HepG2 (cell line): ENCODE measurements at regions not wholly inside any gene's neighbourhood (a gene's known extent, or its start where the extent isn't known, plus 50 kb on each side); places are given as distances from the start of the nearest gene placed in this dataset.

Experiments used
- ATAC-seq: fragments of 200-7000 bp; cut with Tn5 transposase; 3 replicates; pipeline ENCODE4 v1.9.1; 2020; ENCODE audit warnings: mild to moderate bottlenecking, moderate library complexity
- BruUV-seq: library from RNA; stranded (reverse); fragments of 400-500 nt; replicated peaks from 2 replicates; lab custom pipeline; 2021; lab: Mats Ljungman, UMichigan
- CTCF ChIA-PET: fragments of 300-600 bp; formaldehyde crosslinking; extraction: SDS; loops from one replicate; lab custom pipeline; 2021; ENCODE audit warnings: low total read pairs, inconsistent platforms, low intra/inter-chr PET ratio; lab: Yijun Ruan, JAX
- POLR2A ChIA-PET: fragments of 350-600 bp; sonication (Branson Sonifier 250); formaldehyde crosslinking; loops from one replicate; lab custom pipeline; 2020; ENCODE audit warnings: antibody characterized with exemption, inconsistent platforms; lab: Yijun Ruan, JAX
- DNase-seq: peaks from one replicate; pipeline ENCODE4 v3.0.0-alpha.2; 2015; ENCODE audit warnings: low spot score
- FAIRE-seq: peaks from 3 replicates; lab custom pipeline; 2011; peaks lifted over from hg19 to GRCh38; lab: Jason Lieb, UNC
- H2AFZ ChIP-seq: one replicate; pipeline ENCODE4 v1.6.1; 2011; ENCODE audit warnings: low read length, inconsistent platforms
- H3K27ac ChIP-seq: fragments of 300-600 bp; 3 replicates; pipeline ENCODE4 v1.8.0; 2011; ENCODE audit warnings: mixed run types, mild to moderate bottlenecking, mixed read lengths, low read length, inconsistent platforms; ENCODE audit not compliant: insufficient read depth; ENCODE audit errors: extremely low read length
- H3K27me3 ChIP-seq, 2 experiments: fragments of 200-600 bp in 1 of 2; 2 replicates in 1 of 2; 3 replicates in 1 of 2; pipeline versions ENCODE4 v1.6.0 to v1.8.0; 2011; ENCODE audit warnings: low read length in 2 of 2, mild to moderate bottlenecking in 2 of 2, moderate library complexity in 2 of 2, inconsistent platforms in 1 of 2; ENCODE audit not compliant: insufficient read depth in 2 of 2, control insufficient read depth in 1 of 2
- H3K36me3 ChIP-seq, 2 experiments: fragments of 200-600 bp in 1 of 2; replicated peaks in 1 of 2; 2 replicates in 1 of 2; 3 replicates in 1 of 2; pipeline versions ENCODE4 v1.5.1 to v1.8.0; 2011; ENCODE audit warnings: low read length in 2 of 2, inconsistent platforms in 1 of 2; ENCODE audit not compliant: insufficient read depth in 2 of 2, control insufficient read depth in 1 of 2
- H3K4me1 ChIP-seq: 2 replicates; pipeline ENCODE4 v1.5.1; 2012; ENCODE audit warnings: low read length, inconsistent platforms; ENCODE audit not compliant: insufficient read depth
- H3K4me2 ChIP-seq: 2 replicates; pipeline ENCODE4 v1.6.0; 2011; ENCODE audit warnings: low read depth, low read length, inconsistent platforms
- H3K4me3 ChIP-seq, 3 experiments: fragments of 200-600 bp in 1 of 3; sonication (generic), shearing (Covaris generic) in 1 of 3; replicated peaks in 1 of 3; 2 replicates each; pipeline ENCODE4 v1.5.1; 2011 to 2016; ENCODE audit warnings: low read length in 3 of 3, inconsistent platforms in 2 of 3, low read depth in 2 of 3, mild to moderate bottlenecking in 2 of 3, control low read depth in 1 of 3, mixed read lengths in 1 of 3; ENCODE audit not compliant: insufficient read depth in 1 of 3
- H3K79me2 ChIP-seq: one replicate; pipeline ENCODE4 v1.6.1; 2011; ENCODE audit warnings: low read length, inconsistent platforms; ENCODE audit not compliant: insufficient read depth
- H3K9ac ChIP-seq: 2 replicates; pipeline ENCODE4 v1.6.0; 2011; ENCODE audit warnings: mild to moderate bottlenecking, low read depth, low read length, inconsistent platforms; ENCODE audit not compliant: insufficient read depth
- H3K9me3 ChIP-seq: 2 replicates; pipeline ENCODE4 v1.5.1; 2012; ENCODE audit warnings: mild to moderate bottlenecking, low read length
- H4K20me1 ChIP-seq: 2 replicates; pipeline ENCODE4 v1.6.0; 2011; ENCODE audit warnings: inconsistent platforms, mild to moderate bottlenecking, low read length, moderate library complexity; ENCODE audit not compliant: insufficient read depth
- ARNT2 ChIP-seq: sonication (generic); formaldehyde crosslinking; IDR thresholded peaks from 2 replicates; pipeline ENCODE4 v1.8.0; 2022; ENCODE audit warnings: mild to moderate bottlenecking, low read depth, missing genetic modification reagents, moderate library complexity
- CREB1 ChIP-seq, 2 experiments: fragments of 450-650 bp in 1 of 2; IDR thresholded peaks; 2 replicates each; pipeline ENCODE4 v1.6.1; 2016 to 2017; ENCODE audit warnings: control low read depth in 1 of 2, mild to moderate bottlenecking in 1 of 2, missing compliant biosample characterization in 1 of 2, missing genetic modification characterization in 1 of 2
- MXD4 ChIP-seq: IDR thresholded peaks from 2 replicates; pipeline ENCODE4 v1.6.1; 2016; ENCODE audit warnings: mild to moderate bottlenecking, missing biosample characterization, missing genetic modification reagents
- NCOA5 ChIP-seq: sonication (generic); formaldehyde crosslinking; IDR thresholded peaks from 2 replicates; pipeline ENCODE4 v1.4.0; 2020; ENCODE audit warnings: missing genetic modification reagents
- RBAK ChIP-seq: sonication (generic); formaldehyde crosslinking; IDR thresholded peaks from 2 replicates; pipeline ENCODE4 v1.5.1; 2020; ENCODE audit warnings: mild to moderate bottlenecking, missing genetic modification reagents
- SCMH1 ChIP-seq: sonication (generic); formaldehyde crosslinking; IDR thresholded peaks from 2 replicates; pipeline ENCODE4 v1.9.0; 2021; ENCODE audit warnings: missing genetic modification reagents, mild to moderate bottlenecking, borderline replicate concordance
- WIZ ChIP-seq: sonication (generic); formaldehyde crosslinking; IDR thresholded peaks from 2 replicates; pipeline ENCODE4 v1.5.1; 2020; ENCODE audit warnings: mild to moderate bottlenecking, missing genetic modification reagents
- YEATS4 ChIP-seq: sonication (generic); formaldehyde crosslinking; IDR thresholded peaks from 2 replicates; pipeline ENCODE4 v1.4.0; 2020; ENCODE audit warnings: missing genetic modification reagents, borderline replicate concordance
- ZIK1 ChIP-seq: sonication (generic); formaldehyde crosslinking; IDR thresholded peaks from 2 replicates; pipeline ENCODE4 v1.5.0; 2020; ENCODE audit warnings: mild to moderate bottlenecking, low read depth, missing genetic modification reagents, borderline replicate concordance
- ZNF331 ChIP-seq: sonication (generic); formaldehyde crosslinking; IDR thresholded peaks from 2 replicates; pipeline ENCODE4 v1.4.0; 2020; ENCODE audit warnings: missing genetic modification reagents
- ZNF34 ChIP-seq: sonication (generic); formaldehyde crosslinking; IDR thresholded peaks from 2 replicates; pipeline ENCODE4 v1.4.0; 2020; ENCODE audit warnings: mild to moderate bottlenecking, missing genetic modification reagents, borderline replicate concordance
- ZNF605 ChIP-seq: sonication (generic); formaldehyde crosslinking; IDR thresholded peaks from 2 replicates; pipeline ENCODE4 v1.8.0; 2022; ENCODE audit warnings: mild to moderate bottlenecking, missing genetic modification reagents
- ZNF761 ChIP-seq: sonication (generic); formaldehyde crosslinking; conservative IDR thresholded peaks from 2 replicates; pipeline ENCODE4 v1.4.0; 2020; ENCODE audit warnings: mild to moderate bottlenecking, missing genetic modification reagents
- WGBS: methylation state at CpG from one replicate; pipeline ENCODE4 v1.1.6; 2017; ENCODE audit warnings: low lambda C conversion rate; 5-methylcytosine and 5-hydroxymethylcytosine counted together
- in situ Hi-C: cut with HindIII; loops from 2 replicates; pipeline ENCODE4 v1.10.0; 2017; ENCODE audit warnings: low pct_unique_long_range_greater_than_20kb; ENCODE audit not compliant: extremely low pct_ligation_motif_present
- intact Hi-C: fragments of 100-400 bp; cut with micrococcal nuclease; formaldehyde crosslinking; loops from one replicate; pipeline ENCODE4 v1.10.0; 2022; ENCODE audit not compliant: unreplicated experiment
- TF ChIP-seq, protein P1 (sequence below): sonication (generic); formaldehyde crosslinking; IDR thresholded peaks from 2 replicates; pipeline ENCODE4 v1.4.0; 2020; ENCODE audit warnings: mild to moderate bottlenecking, low read depth, missing genetic modification reagents
- TF ChIP-seq, protein P2 (sequence below): sonication (generic); formaldehyde crosslinking; IDR thresholded peaks from 2 replicates; pipeline ENCODE4 v1.4.0; 2020; ENCODE audit warnings: missing genetic modification reagents
- TF ChIP-seq, protein P3 (sequence below): sonication (generic); formaldehyde crosslinking; IDR thresholded peaks from 2 replicates; pipeline ENCODE4 v1.4.0; 2020; ENCODE audit warnings: missing genetic modification reagents
- TF ChIP-seq, protein P4 (sequence below): sonication (generic); formaldehyde crosslinking; conservative IDR thresholded peaks from 2 replicates; pipeline ENCODE4 v1.8.0; 2022; ENCODE audit warnings: mild to moderate bottlenecking, moderate library complexity, missing genetic modification reagents

DNA sequence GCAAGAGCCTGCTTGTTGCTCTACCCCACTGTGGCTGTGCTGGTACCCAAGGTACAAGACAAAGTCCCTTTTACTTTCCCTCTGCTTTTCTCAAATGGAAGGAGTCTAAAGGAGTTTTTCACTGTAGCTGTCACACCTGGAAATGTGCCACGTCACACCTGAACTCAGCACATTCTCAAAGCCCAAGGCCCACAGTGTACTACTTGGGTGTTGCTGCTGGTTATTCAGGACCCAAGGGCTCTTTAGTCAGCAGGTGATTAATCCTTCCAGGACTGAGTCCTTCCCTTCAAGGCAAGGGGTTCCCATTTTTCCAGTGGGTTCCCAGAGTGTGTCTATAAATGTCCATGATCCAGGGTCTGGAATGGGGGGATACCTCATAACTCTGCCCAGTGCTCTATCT lies 63.2 kb upstream of the STK39 start:
- POLR2A ChIA-PET, result no interaction called here
- H3K4me1 ChIP-seq, result no peaks in the 10 kb centered on the region
- ATAC-seq (no peak), FAIRE-seq (no peak), DNase-seq (no peak)
- no peaks in the 10 kb centered on the region; a peak in 1 of 5 replicates for H3K27me3 ChIP-seq
- no peak overlapping the region for H3K27ac ChIP-seq
- H3K79me2 ChIP-seq, result no peaks in the 10 kb centered on the region
- H3K9me3 ChIP-seq, result peaks cover 6% of the 10 kb centered on the region
- H3K36me3 ChIP-seq, result no peaks in the 10 kb centered on the region
- no peak overlapping the region for H2AFZ ChIP-seq
- in situ Hi-C loops, result no loop called here
- H3K9ac ChIP-seq, result no peak overlapping the region
- no peak overlapping the region for H3K4me2 ChIP-seq
- no peaks in the 10 kb centered on the region for H4K20me1 ChIP-seq
- CTCF ChIA-PET, result no interaction called here
- H3K4me3 ChIP-seq, result no peak overlapping the region
- intact Hi-C loops, result no loop called here
- BruUV-seq, result no TSS peak
- WGBS, result 67% methylated on average over 1 of the region's 1 CpG
- TF ChIP-seq ARNT2 (CRISPR knock-in tag), result no peak
- no peak for TF ChIP-seq YEATS4 (CRISPR knock-in tag)
- TF ChIP-seq WIZ (CRISPR knock-in tag), result no peak
- TF ChIP-seq ZNF34, result no peak
- no peak for TF ChIP-seq MXD4 (CRISPR knock-in tag)
- TF ChIP-seq, protein P1, sequence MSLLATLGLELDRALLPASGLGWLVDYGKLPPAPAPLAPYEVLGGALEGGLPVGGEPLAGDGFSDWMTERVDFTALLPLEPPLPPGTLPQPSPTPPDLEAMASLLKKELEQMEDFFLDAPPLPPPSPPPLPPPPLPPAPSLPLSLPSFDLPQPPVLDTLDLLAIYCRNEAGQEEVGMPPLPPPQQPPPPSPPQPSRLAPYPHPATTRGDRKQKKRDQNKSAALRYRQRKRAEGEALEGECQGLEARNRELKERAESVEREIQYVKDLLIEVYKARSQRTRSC (CRISPR knock-in tag), result no peak
- no peak for TF ChIP-seq NCOA5 (CRISPR knock-in tag)
- TF ChIP-seq, protein P2, sequence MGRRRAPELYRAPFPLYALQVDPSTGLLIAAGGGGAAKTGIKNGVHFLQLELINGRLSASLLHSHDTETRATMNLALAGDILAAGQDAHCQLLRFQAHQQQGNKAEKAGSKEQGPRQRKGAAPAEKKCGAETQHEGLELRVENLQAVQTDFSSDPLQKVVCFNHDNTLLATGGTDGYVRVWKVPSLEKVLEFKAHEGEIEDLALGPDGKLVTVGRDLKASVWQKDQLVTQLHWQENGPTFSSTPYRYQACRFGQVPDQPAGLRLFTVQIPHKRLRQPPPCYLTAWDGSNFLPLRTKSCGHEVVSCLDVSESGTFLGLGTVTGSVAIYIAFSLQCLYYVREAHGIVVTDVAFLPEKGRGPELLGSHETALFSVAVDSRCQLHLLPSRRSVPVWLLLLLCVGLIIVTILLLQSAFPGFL (CRISPR knock-in tag), result no peak
- no peak for TF ChIP-seq ZIK1
- TF ChIP-seq CREB1 (IDR thresholded peaks at IDR 0.05), result no peak; the same call in 1 of the 2 replicates
- no peak for TF ChIP-seq CREB1 (CRISPR knock-in tag; IDR thresholded peaks at IDR 0.05)
- TF ChIP-seq, protein P3, sequence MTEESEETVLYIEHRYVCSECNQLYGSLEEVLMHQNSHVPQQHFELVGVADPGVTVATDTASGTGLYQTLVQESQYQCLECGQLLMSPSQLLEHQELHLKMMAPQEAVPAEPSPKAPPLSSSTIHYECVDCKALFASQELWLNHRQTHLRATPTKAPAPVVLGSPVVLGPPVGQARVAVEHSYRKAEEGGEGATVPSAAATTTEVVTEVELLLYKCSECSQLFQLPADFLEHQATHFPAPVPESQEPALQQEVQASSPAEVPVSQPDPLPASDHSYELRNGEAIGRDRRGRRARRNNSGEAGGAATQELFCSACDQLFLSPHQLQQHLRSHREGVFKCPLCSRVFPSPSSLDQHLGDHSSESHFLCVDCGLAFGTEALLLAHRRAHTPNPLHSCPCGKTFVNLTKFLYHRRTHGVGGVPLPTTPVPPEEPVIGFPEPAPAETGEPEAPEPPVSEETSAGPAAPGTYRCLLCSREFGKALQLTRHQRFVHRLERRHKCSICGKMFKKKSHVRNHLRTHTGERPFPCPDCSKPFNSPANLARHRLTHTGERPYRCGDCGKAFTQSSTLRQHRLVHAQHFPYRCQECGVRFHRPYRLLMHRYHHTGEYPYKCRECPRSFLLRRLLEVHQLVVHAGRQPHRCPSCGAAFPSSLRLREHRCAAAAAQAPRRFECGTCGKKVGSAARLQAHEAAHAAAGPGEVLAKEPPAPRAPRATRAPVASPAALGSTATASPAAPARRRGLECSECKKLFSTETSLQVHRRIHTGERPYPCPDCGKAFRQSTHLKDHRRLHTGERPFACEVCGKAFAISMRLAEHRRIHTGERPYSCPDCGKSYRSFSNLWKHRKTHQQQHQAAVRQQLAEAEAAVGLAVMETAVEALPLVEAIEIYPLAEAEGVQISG, result no peak
- no peak for TF ChIP-seq ZNF761 (CRISPR knock-in tag)
- TF ChIP-seq ZNF605 (CRISPR knock-in tag), result no peak
- no peak for TF ChIP-seq SCMH1
- no peak for TF ChIP-seq RBAK
- TF ChIP-seq ZNF331 (CRISPR knock-in tag), result no peak
- TF ChIP-seq, protein P4, sequence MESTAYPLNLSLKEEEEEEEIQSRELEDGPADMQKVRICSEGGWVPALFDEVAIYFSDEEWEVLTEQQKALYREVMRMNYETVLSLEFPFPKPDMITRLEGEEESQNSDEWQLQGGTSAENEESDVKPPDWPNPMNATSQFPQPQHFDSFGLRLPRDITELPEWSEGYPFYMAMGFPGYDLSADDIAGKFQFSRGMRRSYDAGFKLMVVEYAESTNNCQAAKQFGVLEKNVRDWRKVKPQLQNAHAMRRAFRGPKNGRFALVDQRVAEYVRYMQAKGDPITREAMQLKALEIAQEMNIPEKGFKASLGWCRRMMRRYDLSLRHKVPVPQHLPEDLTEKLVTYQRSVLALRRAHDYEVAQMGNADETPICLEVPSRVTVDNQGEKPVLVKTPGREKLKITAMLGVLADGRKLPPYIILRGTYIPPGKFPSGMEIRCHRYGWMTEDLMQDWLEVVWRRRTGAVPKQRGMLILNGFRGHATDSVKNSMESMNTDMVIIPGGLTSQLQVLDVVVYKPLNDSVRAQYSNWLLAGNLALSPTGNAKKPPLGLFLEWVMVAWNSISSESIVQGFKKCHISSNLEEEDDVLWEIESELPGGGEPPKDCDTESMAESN (CRISPR knock-in tag), result no peak
